ENCODE measurements at regions not wholly inside any gene's neighbourhood (a gene's known extent, or its start where the extent isn't known, plus 50 kb on each side); places are given as distances from the start of the nearest gene placed in this dataset.
"Not testable (repeated sequence)": the region's sequence is repeated elsewhere in the genome, so short reads cannot be mapped to it uniquely, and the experiment has no call there.

GRCh38 chr4:114040319-114041116 lies 61.1 kb upstream of the ARSJ start:
- TF ChIP-seq POLR2A (IDR thresholded peaks at IDR 0.05), result no peak
- no peak for TF ChIP-seq CTCF (IDR thresholded peaks at IDR 0.05)
- no peak for DNase-seq
- H3K9me3 ChIP-seq, result no peaks in the 10 kb centered on the region
- H3K4me1 ChIP-seq, result no peaks in the 10 kb centered on the region
- H3K27ac ChIP-seq, result no peak overlapping the region
- no peak overlapping the region for H3K4me3 ChIP-seq
- WGBS, 2 donors, result 57 to 74% methylated on average over 3 of the region's 3 CpGs
- no peaks in the 10 kb centered on the region for H3K27me3 ChIP-seq
- intact Hi-C loops (cut with DNase I; ENCODE audit: low total_unique reads), result no loop called here
- H3K36me3 ChIP-seq (ENCODE audit: low read depth, missing control alignments), result no peaks in the 10 kb centered on the region

- Histone ChIP-seq H3K27ac (no peak overlapping the region), H3K4me1 (no peaks in the 10 kb centered on the region), H3K36me3 (ENCODE audit: low read depth, missing control alignments) (no peaks in the 10 kb centered on the region), H3K4me3 (no peak overlapping the region), H3K27me3 (no peaks in the 10 kb centered on the region), H3K9me3 (no peaks in the 10 kb centered on the region)
- intact Hi-C loops (cut with DNase I; ENCODE audit: low total_unique reads), result no loop called here
- 87 to 96% methylated on average over 2 of the region's 2 CpGs for WGBS, 2 donors
- no peak for DNase-seq
- no peak for TF ChIP-seq CTCF (IDR thresholded peaks at IDR 0.05)
- TF ChIP-seq POLR2A (IDR thresholded peaks at IDR 0.05), result no peak
Observed at GRCh38 chr4:114041117-114041475, 61.6 kb upstream of the ARSJ start.

- no peak for TF ChIP-seq POLR2A (IDR thresholded peaks at IDR 0.05)
- TF ChIP-seq CTCF (IDR thresholded peaks at IDR 0.05), result no peak
- no peaks in the 10 kb centered on the region for H3K9me3 ChIP-seq
- no peak overlapping the region for H3K4me3 ChIP-seq
- intact Hi-C loops (cut with DNase I; ENCODE audit: low total_unique reads), result no loop called here
- H3K36me3 ChIP-seq (ENCODE audit: low read depth, missing control alignments), result no peaks in the 10 kb centered on the region
- H3K27me3 ChIP-seq, result no peaks in the 10 kb centered on the region
- H3K27ac ChIP-seq, result no peak overlapping the region
- H3K4me1 ChIP-seq, result no peaks in the 10 kb centered on the region
- no peak for DNase-seq
Observed at GRCh38 chr4:114043116-114043515, 63.7 kb upstream of the ARSJ start.

- 90 to 93% methylated on average over 10 to 14 of the region's 14 CpGs for WGBS, 2 donors
Observed at GRCh38 chr4:114044351-114044750, 64.9 kb upstream of the ARSJ start.

GRCh38 chr4:114046331-114046730 lies 66.9 kb upstream of the ARSJ start:
- no peak overlapping the region for H3K27ac ChIP-seq
- TF ChIP-seq POLR2A (IDR thresholded peaks at IDR 0.05) (no peak), CTCF (IDR thresholded peaks at IDR 0.05) (no peak)
- 84 to 93% methylated on average over 3 of the region's 3 CpGs for WGBS, 2 donors
- H3K9me3 ChIP-seq, result no peaks in the 10 kb centered on the region
- DNase-seq, result no peak
- H3K36me3 ChIP-seq (ENCODE audit: low read depth, missing control alignments), result no peaks in the 10 kb centered on the region
- H3K4me1 ChIP-seq, result no peaks in the 10 kb centered on the region
- H3K27me3 ChIP-seq, result no peaks in the 10 kb centered on the region
- no peak overlapping the region for H3K4me3 ChIP-seq
- intact Hi-C loops (cut with DNase I; ENCODE audit: low total_unique reads), result no loop called here

More at GRCh38 chr4:114044351-114044750, 64.9 kb upstream of the ARSJ start:
- H3K27ac ChIP-seq; H3K36me3 ChIP-seq (ENCODE audit: low read depth, missing control alignments); H3K27me3 ChIP-seq; H3K4me1 ChIP-seq; H3K9me3 ChIP-seq; DNase-seq; H3K4me3 ChIP-seq; intact Hi-C loops (cut with DNase I; ENCODE audit: low total_unique reads): not testable (repeated sequence)

- intact Hi-C loops (cut with DNase I; ENCODE audit: low total_unique reads); H3K27me3 ChIP-seq: not testable (repeated sequence)
- WGBS, 2 donors, result 64 to 89% methylated on average over 3 of the region's 3 CpGs
Observed at GRCh38 chr4:114048154-114048553, 68.7 kb upstream of the ARSJ start.

More at GRCh38 chr4:114048154-114048553, 68.7 kb upstream of the ARSJ start:
- DNase-seq; H3K4me3 ChIP-seq; H3K27ac ChIP-seq; H3K4me1 ChIP-seq; H3K9me3 ChIP-seq; H3K36me3 ChIP-seq (ENCODE audit: low read depth, missing control alignments): not testable (repeated sequence)

Data from testis (tissue), 2 donors.